GM18517 (cell line): ENCODE measurements at regions not wholly inside any gene's neighbourhood (a gene's known extent, or its start where the extent isn't known, plus 50 kb on each side); places are given as distances from the start of the nearest gene placed in this dataset.
"Not testable (repeated sequence)": the region's sequence is repeated elsewhere in the genome, so short reads cannot be mapped to it uniquely, and the experiment has no call there.

Experiments
- ATAC-seq: cut with Tn5 transposase; IDR thresholded peaks from one replicate; pipeline ENCODE4 v1.9.1; 2021; ENCODE audit warnings: mild to moderate bottlenecking, moderate library complexity; ENCODE audit not compliant: unreplicated experiment

DNA sequence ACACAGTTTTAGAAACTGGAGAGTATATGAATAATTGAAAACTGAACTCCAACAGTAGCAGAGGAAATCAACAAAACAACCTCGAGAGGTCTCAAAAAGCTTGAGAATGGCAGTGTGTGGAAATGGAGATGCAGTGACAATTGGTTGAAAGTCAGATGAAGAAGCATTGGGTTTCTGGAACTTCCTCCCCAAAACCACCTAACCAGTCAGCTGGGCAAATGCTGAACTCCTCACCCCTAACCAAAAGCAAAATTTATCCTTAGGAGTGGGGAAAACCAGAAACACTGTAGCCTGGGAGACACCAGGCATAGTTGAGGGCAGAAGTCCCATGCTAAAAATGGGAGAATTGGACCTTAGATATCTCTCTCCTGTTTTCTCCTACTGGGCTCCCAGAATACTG is 109.9 kb downstream of the TANC2 start:
- no peak for ATAC-seq

DNA sequence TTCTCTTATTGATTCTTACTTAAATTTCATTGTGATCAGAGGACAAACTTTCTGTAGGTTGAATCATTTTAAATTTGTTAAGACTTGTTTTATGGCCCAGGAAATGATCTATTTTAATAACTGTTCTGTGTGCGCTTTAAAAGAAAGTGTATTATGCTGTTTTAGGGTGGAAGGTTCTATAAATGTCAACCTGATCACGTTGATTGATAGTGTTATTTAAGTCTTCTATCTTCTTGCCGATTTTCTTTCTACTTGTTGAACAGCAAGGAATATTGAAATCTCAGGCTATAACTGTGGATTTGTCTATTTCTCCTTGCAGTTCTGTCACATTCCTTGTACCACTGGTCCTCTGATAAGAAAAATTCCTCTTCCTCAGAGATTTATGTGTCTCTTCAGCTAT is 112.7 kb downstream of the TANC2 start:
- ATAC-seq = no peak

DNA sequence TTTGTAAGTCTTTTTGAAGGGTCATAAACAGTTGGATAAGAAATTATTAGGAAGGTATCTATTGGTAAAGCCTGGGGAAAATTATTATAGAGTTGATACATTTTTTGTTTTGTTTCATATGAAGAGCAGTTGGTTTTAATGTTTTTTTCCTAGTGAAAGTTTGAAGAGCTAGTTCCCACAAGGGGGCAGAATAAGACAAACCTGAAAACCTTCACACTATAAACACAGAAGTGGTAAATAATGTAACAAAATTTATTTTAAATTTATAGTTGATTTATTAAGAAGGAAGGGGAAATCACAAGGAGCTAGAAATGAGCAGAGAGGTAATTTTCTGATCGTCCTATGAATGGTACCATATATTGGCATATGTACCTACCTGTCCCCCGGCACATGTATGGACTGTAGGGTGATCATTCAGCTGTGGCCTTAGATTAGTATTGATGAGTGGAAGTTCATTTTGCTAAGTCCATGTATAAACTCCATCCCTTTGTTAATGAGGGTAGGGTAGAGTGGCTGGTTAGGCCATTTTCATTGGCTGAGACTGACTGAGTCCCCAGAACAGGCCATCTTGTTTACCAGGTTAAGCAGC is 116.3 kb downstream of the TANC2 start:
- ATAC-seq = no peak

- no peak for ATAC-seq
These were observed 116.9 kb downstream of the TANC2 start for GRCh38 chr17:63082952-63083351.

GRCh38 chr17:63086483-63087185 is 120.6 kb downstream of the TANC2 start:
- ATAC-seq = no peak

DNA sequence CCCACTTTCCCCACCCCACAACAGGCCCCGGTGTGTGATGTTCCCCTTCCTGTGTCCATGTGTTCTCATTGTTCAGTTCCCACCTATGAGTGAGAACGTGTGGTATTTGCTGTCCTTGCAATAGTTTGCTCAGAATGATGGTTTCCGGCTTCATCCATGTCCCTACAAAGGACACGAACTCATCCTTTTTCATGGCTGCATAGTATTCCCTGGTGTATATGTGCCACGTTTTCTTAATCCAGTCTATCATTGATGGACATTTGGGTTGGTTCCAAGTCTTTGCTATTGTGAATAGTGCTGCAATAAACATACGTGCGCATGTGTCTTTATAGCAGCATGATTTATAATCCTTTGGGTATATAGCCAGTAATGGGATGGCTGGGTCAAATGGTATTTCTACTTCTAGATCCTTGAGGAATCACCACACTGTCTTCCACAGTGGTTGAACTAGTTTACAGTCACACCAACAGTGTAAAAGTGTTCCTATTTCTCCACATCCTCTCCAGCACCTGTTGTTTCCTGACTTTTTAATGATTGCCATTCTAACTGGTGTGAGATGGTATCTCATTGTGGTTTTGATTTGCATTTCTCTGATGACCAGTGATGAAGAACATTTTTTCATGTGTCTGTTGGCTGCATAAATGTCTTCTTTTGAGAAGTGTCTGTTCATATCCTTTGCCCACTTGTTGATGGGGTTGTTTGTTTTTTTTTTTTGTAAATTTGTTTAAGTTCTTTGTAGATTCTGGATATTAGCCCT is 124.5 kb downstream of the TANC2 start:
- ATAC-seq = not testable (repeated sequence)

- ATAC-seq = not testable (repeated sequence)
These were observed 125.9 kb downstream of the TANC2 start for GRCh38 chr17:63091909-63092308.

GRCh38 chr17:63094631-63095030 is 128.6 kb downstream of the TANC2 start:
- no peak for ATAC-seq

GRCh38 chr17:63095459-63095858 is 129.4 kb downstream of the TANC2 start:
- ATAC-seq = no peak

GRCh38 chr17:63095879-63096278 is 129.8 kb downstream of the TANC2 start:
- ATAC-seq = no peak

GRCh38 chr17:63096426-63096825 is 130.4 kb downstream of the TANC2 start:
- no peak for ATAC-seq

GRCh38 chr17:63099425-63099824 is 133.4 kb downstream of the TANC2 start:
- no peak for ATAC-seq

GRCh38 chr17:63102034-63102433 is 136.0 kb downstream of the TANC2 start:
- no peak for ATAC-seq

DNA sequence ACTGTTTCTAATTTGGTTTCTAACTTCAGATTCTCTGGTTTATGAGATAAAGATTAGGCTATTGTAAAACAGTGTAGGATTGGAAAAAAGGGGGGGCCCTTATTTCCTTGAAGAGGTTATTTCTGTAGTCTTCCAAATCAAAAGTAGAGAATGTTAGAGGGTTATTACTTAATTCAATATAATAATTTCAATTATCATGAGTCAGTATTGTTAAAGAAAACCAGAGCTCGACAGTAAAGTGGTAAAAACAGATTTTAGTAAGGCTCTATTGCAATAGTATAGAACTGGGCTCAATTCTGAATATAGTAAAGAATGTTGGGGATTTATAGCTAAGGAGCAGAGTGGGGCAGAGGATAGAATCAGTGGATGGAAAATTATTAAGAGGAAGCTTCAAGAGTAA is 140.0 kb downstream of the TANC2 start:
- ATAC-seq = no peak

- ATAC-seq = no peak
These were observed 143.6 kb downstream of the TANC2 start for GRCh38 chr17:63109661-63110060.

DNA sequence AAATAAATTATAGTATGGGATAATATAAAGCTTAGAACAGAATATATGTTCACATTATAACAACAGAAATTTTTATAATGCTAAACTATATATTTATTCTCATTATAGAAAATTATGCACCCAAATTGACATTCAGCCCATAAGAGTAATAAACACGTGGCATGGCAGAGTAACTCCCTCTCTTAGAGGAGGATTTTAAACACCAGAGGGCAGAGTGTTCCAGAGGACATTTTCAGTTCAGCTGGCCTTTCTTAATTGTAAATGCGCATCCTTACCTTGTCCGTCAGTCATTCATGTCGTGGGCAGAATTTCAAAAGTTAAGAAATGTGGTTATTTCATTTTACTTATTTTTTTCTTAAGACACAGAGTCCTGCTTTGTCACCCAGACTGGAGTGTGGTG is 147.1 kb downstream of the TANC2 start:
- ATAC-seq = no peak

DNA sequence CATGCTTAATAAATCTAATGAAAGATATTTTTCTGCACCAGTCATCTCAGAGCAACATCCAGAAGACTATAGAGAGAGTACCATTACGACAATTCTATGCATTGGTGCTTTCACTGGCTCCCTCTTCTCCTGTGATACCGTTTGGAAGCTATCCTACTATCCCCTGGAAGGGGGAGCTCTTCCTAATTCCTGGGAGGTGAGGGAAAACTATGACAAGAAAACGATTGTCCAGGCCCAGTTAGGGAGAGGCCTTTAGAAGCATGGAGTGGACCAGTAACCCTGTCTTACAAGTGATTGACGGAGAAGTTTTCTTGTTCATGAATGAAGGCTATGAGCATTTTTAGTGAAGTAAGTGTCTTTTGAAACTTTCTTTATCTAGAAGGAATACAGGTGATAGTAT is 150.2 kb downstream of the TANC2 start:
- ATAC-seq = no peak

DNA sequence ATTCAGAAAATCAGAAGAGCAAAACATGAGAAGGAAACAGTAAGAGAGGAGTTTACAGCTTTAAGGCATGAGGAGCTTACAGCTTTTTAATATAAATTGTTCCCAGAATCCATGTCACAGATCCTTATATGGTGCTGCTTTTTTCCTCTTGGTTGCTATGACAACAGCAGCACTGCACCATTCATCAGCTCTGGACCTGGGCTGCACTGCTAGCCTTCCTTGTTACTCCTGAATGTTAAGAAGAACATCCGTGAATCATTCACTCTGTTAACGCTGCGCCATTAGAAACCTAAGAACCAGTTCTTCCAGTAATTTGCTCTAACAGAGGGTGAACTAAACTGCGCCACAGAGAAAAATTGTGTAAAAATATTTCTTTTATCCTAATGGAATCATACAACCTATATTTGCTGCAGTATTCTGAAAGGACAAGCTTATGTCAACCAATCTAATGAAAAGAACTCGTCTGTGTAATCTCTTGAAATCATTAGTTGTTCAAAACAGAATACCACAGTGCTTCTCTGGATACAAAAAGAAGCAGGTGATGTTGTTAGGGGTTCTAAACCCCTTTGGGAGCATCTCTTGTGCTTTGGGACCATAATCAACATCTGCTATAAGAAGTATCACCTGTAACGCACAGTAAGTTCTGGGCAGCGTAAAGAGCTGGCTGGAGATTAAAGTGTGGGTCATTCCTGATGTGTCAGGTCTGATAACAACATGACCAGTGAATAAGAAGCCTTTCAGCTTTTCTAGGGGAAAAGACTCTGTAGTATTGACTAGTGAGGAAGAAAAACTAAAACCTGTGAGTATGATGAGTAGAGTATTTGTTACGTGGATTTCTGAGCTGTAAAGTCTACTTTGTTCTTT is 151.2 kb downstream of the TANC2 start:
- ATAC-seq = no peak

GRCh38 chr17:63120406-63120805 is 154.4 kb downstream of the TANC2 start:
- no peak for ATAC-seq

DNA sequence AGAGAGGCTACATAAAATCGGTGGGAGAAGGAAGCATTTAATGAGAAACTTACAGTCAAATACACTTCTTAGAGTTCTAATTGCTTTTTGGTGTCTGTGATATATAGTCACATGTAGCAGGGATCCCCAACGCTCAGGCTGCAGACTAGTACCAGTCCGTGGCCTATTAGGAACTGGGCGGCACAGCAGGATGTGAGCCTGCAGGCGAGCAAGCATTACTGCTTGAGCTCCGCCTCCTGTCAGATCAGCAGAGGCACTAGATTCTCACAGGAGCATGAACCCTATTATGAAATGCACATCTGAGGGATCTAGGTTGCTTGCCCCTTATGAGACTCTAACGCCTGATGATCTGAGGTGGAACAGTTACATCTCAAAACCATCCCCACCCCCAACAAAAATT is 158.5 kb downstream of the TANC2 start:
- ATAC-seq = no peak

DNA sequence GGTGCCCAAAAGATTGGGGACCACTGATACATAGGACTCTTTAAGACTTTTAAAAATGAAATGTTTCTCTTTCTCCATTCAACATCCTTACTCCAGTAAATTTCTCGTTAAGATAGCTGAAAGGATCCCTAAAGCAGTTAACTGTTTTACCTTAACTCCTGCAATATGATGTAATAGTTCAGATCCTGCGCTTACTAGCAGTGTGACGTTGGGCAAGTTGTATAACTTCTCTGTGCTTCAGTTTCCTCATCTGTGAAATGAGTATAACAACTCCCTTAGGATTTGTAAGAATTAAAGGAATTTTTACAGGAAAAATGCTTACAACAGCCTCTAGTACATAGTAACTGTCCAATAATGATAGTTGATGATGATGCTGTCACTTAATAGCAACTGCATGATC is 158.9 kb downstream of the TANC2 start:
- ATAC-seq = no peak
